Astrocyte (in vitro differentiated cells and primary cell): ENCODE measurements at regions not wholly inside any gene's neighbourhood (a gene's known extent, or its start where the extent isn't known, plus 50 kb on each side); places are given as distances from the start of the nearest gene placed in this dataset.

Experiments
- DNase-seq: peaks from one replicate; pipeline ENCODE4 v3.0.0-alpha.2; 2010; ENCODE audit warnings: low read depth
- FAIRE-seq: peaks from 2 replicates; lab custom pipeline; 2011; peaks lifted over from hg19 to GRCh38; lab: Jason Lieb, UNC
- H2AFZ ChIP-seq: 2 replicates; pipeline ENCODE4 v1.6.0; 2012; ENCODE audit warnings: low read depth, low read length, inconsistent platforms
- H3K27ac ChIP-seq: 2 replicates; pipeline ENCODE4 v1.5.1; 2011; ENCODE audit warnings: low read depth, low read length, inconsistent platforms
- H3K27me3 ChIP-seq: 2 replicates; pipeline ENCODE4 v1.6.0; 2011; ENCODE audit warnings: low read length, inconsistent platforms; ENCODE audit not compliant: insufficient read depth
- H3K36me3 ChIP-seq: 2 replicates; pipeline ENCODE4 v1.5.1; 2011; ENCODE audit warnings: low read length, inconsistent platforms; ENCODE audit not compliant: insufficient read depth
- H3K4me1 ChIP-seq: 2 replicates; pipeline ENCODE4 v1.5.1; 2011; ENCODE audit warnings: low read length, inconsistent platforms; ENCODE audit not compliant: insufficient read depth
- H3K4me2 ChIP-seq: 2 replicates; pipeline ENCODE4 v1.6.0; 2012; ENCODE audit warnings: low read length, inconsistent platforms
- H3K4me3 ChIP-seq: 2 replicates; pipeline ENCODE4 v1.5.1; 2011; ENCODE audit warnings: low read depth, mild to moderate bottlenecking, low read length, inconsistent platforms; ENCODE audit not compliant: insufficient read depth
- H3K79me2 ChIP-seq: 2 replicates; pipeline ENCODE4 v1.6.0; 2012; ENCODE audit warnings: mild to moderate bottlenecking, low read length, inconsistent platforms; ENCODE audit not compliant: insufficient read depth
- H3K9ac ChIP-seq: 2 replicates; pipeline ENCODE4 v1.6.0; 2012; ENCODE audit warnings: mild to moderate bottlenecking, low read length, inconsistent platforms
- H3K9me3 ChIP-seq: 2 replicates; pipeline ENCODE4 v1.5.1; 2012; ENCODE audit warnings: low read depth, mild to moderate bottlenecking, low read length, inconsistent platforms; ENCODE audit not compliant: insufficient read depth
- H4K20me1 ChIP-seq: 2 replicates; pipeline ENCODE4 v1.6.0; 2012; ENCODE audit warnings: low read length, inconsistent platforms; ENCODE audit not compliant: insufficient read depth
- H3K27ac Mint-ChIP-seq: one replicate; pipeline ENCODE4 v1.8.0; 2021; ENCODE audit warnings: mild to moderate bottlenecking, mixed read lengths; ENCODE audit not compliant: unreplicated experiment
- H3K27me3 Mint-ChIP-seq: one replicate; pipeline ENCODE4 v1.8.0; 2021; ENCODE audit warnings: low read depth, mixed read lengths; ENCODE audit not compliant: unreplicated experiment
- H3K36me3 Mint-ChIP-seq: one replicate; pipeline ENCODE4 v1.8.0; 2021; ENCODE audit warnings: low read depth, mixed read lengths; ENCODE audit not compliant: unreplicated experiment
- H3K4me1 Mint-ChIP-seq: one replicate; pipeline ENCODE4 v1.8.0; 2021; ENCODE audit warnings: low read depth, mixed read lengths; ENCODE audit not compliant: unreplicated experiment
- H3K4me3 Mint-ChIP-seq: one replicate; pipeline ENCODE4 v1.8.0; 2021; ENCODE audit warnings: mild to moderate bottlenecking, moderate library complexity, mixed read lengths; ENCODE audit not compliant: unreplicated experiment
- H3K9me3 Mint-ChIP-seq: one replicate; pipeline ENCODE4 v1.8.0; 2021; ENCODE audit warnings: mild to moderate bottlenecking, mixed read lengths; ENCODE audit not compliant: unreplicated experiment
- CTCF ChIP-seq: IDR thresholded peaks from 2 replicates; pipeline ENCODE4 v1.5.1; 2011; ENCODE audit warnings: low read depth, mild to moderate bottlenecking, inconsistent platforms, low read length, moderate library complexity; ENCODE audit not compliant: insufficient read depth
- EZH2 ChIP-seq: IDR thresholded peaks from 2 replicates; pipeline ENCODE4 v1.6.1; 2012; ENCODE audit warnings: mild to moderate bottlenecking, low read length, inconsistent platforms; ENCODE audit not compliant: insufficient read depth

- H3K4me2 ChIP-seq, result no peak overlapping the region
- no peak overlapping the region for H3K4me3 Mint-ChIP-seq
- peaks cover 2% of the 10 kb centered on the region for H3K27me3 Mint-ChIP-seq
- FAIRE-seq, result no peak
- H3K4me1 Mint-ChIP-seq, result peaks cover 25% of the 10 kb centered on the region
- peak overlapping the region; percentile 42 for H3K27ac Mint-ChIP-seq
- no peaks in the 10 kb centered on the region for H3K27me3 ChIP-seq
- no peaks in the 10 kb centered on the region for H3K36me3 ChIP-seq
- no peak for TF ChIP-seq EZH2
- no peak for TF ChIP-seq CTCF
- H3K79me2 ChIP-seq, result no peaks in the 10 kb centered on the region
- DNase-seq, result no peak
- no peak overlapping the region for H2AFZ ChIP-seq
- no peaks in the 10 kb centered on the region for H3K36me3 Mint-ChIP-seq
- no peak overlapping the region for H3K27ac ChIP-seq
- no peaks in the 10 kb centered on the region for H3K9me3 ChIP-seq
- no peaks in the 10 kb centered on the region for H3K9me3 Mint-ChIP-seq
- H3K4me1 ChIP-seq, result no peaks in the 10 kb centered on the region
- no peak overlapping the region for H3K9ac ChIP-seq
- H3K4me3 ChIP-seq, result no peak overlapping the region
- no peaks in the 10 kb centered on the region for H4K20me1 ChIP-seq
These were observed 87.0 kb upstream of the WARS2 start for GRCh38 chr1:119227456-119227855.

GRCh38 chr1:119228335-119229080 is 88.1 kb upstream of the WARS2 start:
- Mint-ChIP-seq H3K27me3 (peaks cover 2% of the 10 kb centered on the region), H3K4me3 (no peak overlapping the region), H3K36me3 (no peaks in the 10 kb centered on the region), H3K27ac (no peak overlapping the region), H3K9me3 (no peaks in the 10 kb centered on the region), H3K4me1 (peaks cover 25% of the 10 kb centered on the region)
- H3K4me3 ChIP-seq, result no peak overlapping the region
- FAIRE-seq, result no peak
- TF ChIP-seq CTCF (no peak), EZH2 (no peak)
- no peak overlapping the region for H3K4me2 ChIP-seq
- H3K27me3 ChIP-seq, result no peaks in the 10 kb centered on the region
- H3K79me2 ChIP-seq, result no peaks in the 10 kb centered on the region
- H4K20me1 ChIP-seq, result no peaks in the 10 kb centered on the region
- H3K9me3 ChIP-seq, result no peaks in the 10 kb centered on the region
- H3K27ac ChIP-seq, result no peak overlapping the region
- no peak overlapping the region for H3K9ac ChIP-seq
- no peak overlapping the region for H2AFZ ChIP-seq
- no peak for DNase-seq
- H3K36me3 ChIP-seq, result no peaks in the 10 kb centered on the region
- no peaks in the 10 kb centered on the region for H3K4me1 ChIP-seq

GRCh38 chr1:119235120-119235519 is 94.7 kb upstream of the WARS2 start:
- Mint-ChIP-seq H3K4me1 (no peaks in the 10 kb centered on the region), H3K27ac (no peak overlapping the region), H3K4me3 (no peak overlapping the region), H3K9me3 (no peaks in the 10 kb centered on the region), H3K36me3 (no peaks in the 10 kb centered on the region), H3K27me3 (no peaks in the 10 kb centered on the region)
- H3K36me3 ChIP-seq, result no peaks in the 10 kb centered on the region
- no peak overlapping the region for H2AFZ ChIP-seq
- TF ChIP-seq EZH2, result no peak
- no peak for TF ChIP-seq CTCF
- H3K4me2 ChIP-seq, result no peak overlapping the region
- no peaks in the 10 kb centered on the region for H3K4me1 ChIP-seq
- H4K20me1 ChIP-seq, result no peaks in the 10 kb centered on the region
- H3K27me3 ChIP-seq, result no peaks in the 10 kb centered on the region
- H3K79me2 ChIP-seq, result no peaks in the 10 kb centered on the region
- H3K27ac ChIP-seq, result no peak overlapping the region
- FAIRE-seq (no peak), DNase-seq (no peak)
- H3K9me3 ChIP-seq, result no peaks in the 10 kb centered on the region
- no peak overlapping the region for H3K4me3 ChIP-seq
- no peak overlapping the region for H3K9ac ChIP-seq
